ENCODE measurements at regions not wholly inside any gene's neighbourhood (a gene's known extent, or its start where the extent isn't known, plus 50 kb on each side); places are given as distances from the start of the nearest gene placed in this dataset.

- H3K36me3 Mint-ChIP-seq (ENCODE audit: low read depth), result no peaks in the 10 kb centered on the region
- TF ChIP-seq, protein P1, sequence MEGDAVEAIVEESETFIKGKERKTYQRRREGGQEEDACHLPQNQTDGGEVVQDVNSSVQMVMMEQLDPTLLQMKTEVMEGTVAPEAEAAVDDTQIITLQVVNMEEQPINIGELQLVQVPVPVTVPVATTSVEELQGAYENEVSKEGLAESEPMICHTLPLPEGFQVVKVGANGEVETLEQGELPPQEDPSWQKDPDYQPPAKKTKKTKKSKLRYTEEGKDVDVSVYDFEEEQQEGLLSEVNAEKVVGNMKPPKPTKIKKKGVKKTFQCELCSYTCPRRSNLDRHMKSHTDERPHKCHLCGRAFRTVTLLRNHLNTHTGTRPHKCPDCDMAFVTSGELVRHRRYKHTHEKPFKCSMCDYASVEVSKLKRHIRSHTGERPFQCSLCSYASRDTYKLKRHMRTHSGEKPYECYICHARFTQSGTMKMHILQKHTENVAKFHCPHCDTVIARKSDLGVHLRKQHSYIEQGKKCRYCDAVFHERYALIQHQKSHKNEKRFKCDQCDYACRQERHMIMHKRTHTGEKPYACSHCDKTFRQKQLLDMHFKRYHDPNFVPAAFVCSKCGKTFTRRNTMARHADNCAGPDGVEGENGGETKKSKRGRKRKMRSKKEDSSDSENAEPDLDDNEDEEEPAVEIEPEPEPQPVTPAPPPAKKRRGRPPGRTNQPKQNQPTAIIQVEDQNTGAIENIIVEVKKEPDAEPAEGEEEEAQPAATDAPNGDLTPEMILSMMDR (conservative IDR thresholded peaks at IDR 0.05), result no peak
- H3K27me3 ChIP-seq (ENCODE audit: control insufficient read depth, insufficient read depth, low read length, poor library complexity, severe bottlenecking), result no peaks in the 10 kb centered on the region
- no peak overlapping the region for H3K4me3 Mint-ChIP-seq
- H3K27ac Mint-ChIP-seq, result no peak overlapping the region
- no peaks in the 10 kb centered on the region for H3K27me3 Mint-ChIP-seq (ENCODE audit: insufficient read depth)
- no peak overlapping the region for H3K27ac ChIP-seq (ENCODE audit: low read depth, low read length)
- DNase-seq, result no peak
- H3K36me3 ChIP-seq (ENCODE audit: control insufficient read depth, insufficient read depth, low read length), result no peaks in the 10 kb centered on the region
- H3K9me3 Mint-ChIP-seq, result no peaks in the 10 kb centered on the region
- no peaks in the 10 kb centered on the region for H3K4me1 ChIP-seq (ENCODE audit: control insufficient read depth, insufficient read depth, low read length)
- H3K9me3 ChIP-seq (ENCODE audit: control insufficient read depth, low read length), result no peaks in the 10 kb centered on the region
- no peak overlapping the region for H3K4me3 ChIP-seq (ENCODE audit: low read length)
- no peak overlapping the region for H3K9ac ChIP-seq (ENCODE audit: extremely low read depth, low read length, poor library complexity, severe bottlenecking)
- 89 to 93% methylated on average over 11 to 19 of the region's 19 CpGs for WGBS, 2 experiments (ENCODE audit: insufficient coverage in 1 of 2, insufficient read length in 1 of 2)
- no peaks in the 10 kb centered on the region for H3K4me1 Mint-ChIP-seq
These were observed 102.7 kb downstream of the CRYAA start for GRCh38 chr21:43271452-43272020.

- Mint-ChIP-seq H3K27ac (no peak overlapping the region), H3K36me3 (ENCODE audit: low read depth) (no peaks in the 10 kb centered on the region), H3K9me3 (no peaks in the 10 kb centered on the region), H3K27me3 (ENCODE audit: insufficient read depth) (no peaks in the 10 kb centered on the region), H3K4me3 (no peak overlapping the region), H3K4me1 (no peaks in the 10 kb centered on the region)
- Histone ChIP-seq H3K4me1 (ENCODE audit: control insufficient read depth, insufficient read depth, low read length) (no peaks in the 10 kb centered on the region), H3K27me3 (ENCODE audit: control insufficient read depth, insufficient read depth, low read length, poor library complexity, severe bottlenecking) (no peaks in the 10 kb centered on the region), H3K36me3 (ENCODE audit: control insufficient read depth, insufficient read depth, low read length) (no peaks in the 10 kb centered on the region), H3K9ac (ENCODE audit: extremely low read depth, low read length, poor library complexity, severe bottlenecking) (no peak overlapping the region), H3K9me3 (ENCODE audit: control insufficient read depth, low read length) (no peaks in the 10 kb centered on the region), H3K4me3 (ENCODE audit: low read length) (no peak overlapping the region), H3K27ac (ENCODE audit: low read depth, low read length) (no peak overlapping the region)
- TF ChIP-seq, protein P1 (conservative IDR thresholded peaks at IDR 0.05), result no peak
- WGBS, 2 experiments (ENCODE audit: insufficient coverage in 1 of 2, insufficient read length in 1 of 2), result 89 to 90% methylated on average over 20 of the region's 20 CpGs
- DNase-seq, result no peak
These were observed 102.0 kb downstream of the CRYAA start for GRCh38 chr21:43270800-43271301.

GRCh38 chr21:43269957-43270705, 101.3 kb downstream of the CRYAA start:
- H3K4me3 Mint-ChIP-seq, result no peak overlapping the region

More at GRCh38 chr21:43269957-43270705, 101.3 kb downstream of the CRYAA start:
- no peak for DNase-seq
- H3K9ac ChIP-seq (ENCODE audit: extremely low read depth, low read length, poor library complexity, severe bottlenecking), result no peak overlapping the region
- no peaks in the 10 kb centered on the region for H3K36me3 ChIP-seq (ENCODE audit: control insufficient read depth, insufficient read depth, low read length)
- Mint-ChIP-seq H3K27ac (no peak overlapping the region), H3K36me3 (ENCODE audit: low read depth) (no peaks in the 10 kb centered on the region), H3K27me3 (ENCODE audit: insufficient read depth) (no peaks in the 10 kb centered on the region), H3K9me3 (no peaks in the 10 kb centered on the region), H3K4me1 (no peaks in the 10 kb centered on the region)
- no peaks in the 10 kb centered on the region for H3K4me1 ChIP-seq (ENCODE audit: control insufficient read depth, insufficient read depth, low read length)
- TF ChIP-seq, protein P1 (conservative IDR thresholded peaks at IDR 0.05), result no peak
- no peak overlapping the region for H3K27ac ChIP-seq (ENCODE audit: low read depth, low read length)
- no peaks in the 10 kb centered on the region for H3K27me3 ChIP-seq (ENCODE audit: control insufficient read depth, insufficient read depth, low read length, poor library complexity, severe bottlenecking)
- no peak overlapping the region for H3K4me3 ChIP-seq (ENCODE audit: low read length)
- 89 to 91% methylated on average over 13 to 20 of the region's 20 CpGs for WGBS, 2 experiments (ENCODE audit: insufficient coverage in 1 of 2, insufficient read length in 1 of 2)
- no peaks in the 10 kb centered on the region for H3K9me3 ChIP-seq (ENCODE audit: control insufficient read depth, low read length)
